ENCODE measurements at regions not wholly inside any gene's neighbourhood (a gene's known extent, or its start where the extent isn't known, plus 50 kb on each side); places are given as distances from the start of the nearest gene placed in this dataset.

DNA sequence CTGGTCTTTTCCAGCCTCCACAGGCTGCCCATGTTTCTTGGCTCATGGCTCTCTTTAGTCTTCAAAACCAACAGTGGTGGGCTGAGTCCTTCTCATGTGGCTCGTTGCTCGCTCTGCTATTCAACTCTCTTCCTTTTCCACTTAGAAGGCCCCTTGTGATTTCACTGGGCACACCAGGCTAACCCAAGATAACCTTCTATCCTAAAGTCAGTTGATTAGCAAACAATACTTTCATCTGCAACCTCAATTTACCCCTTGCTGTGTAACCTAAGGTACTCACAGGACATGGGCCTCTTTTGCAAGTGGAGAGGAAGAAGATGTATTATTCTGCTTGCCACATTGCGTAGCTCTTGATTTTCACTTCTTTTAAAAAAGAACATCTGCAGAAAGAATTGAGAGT lies 79.6 kb downstream of the UTRN start:
- TF ChIP-seq, protein P1, sequence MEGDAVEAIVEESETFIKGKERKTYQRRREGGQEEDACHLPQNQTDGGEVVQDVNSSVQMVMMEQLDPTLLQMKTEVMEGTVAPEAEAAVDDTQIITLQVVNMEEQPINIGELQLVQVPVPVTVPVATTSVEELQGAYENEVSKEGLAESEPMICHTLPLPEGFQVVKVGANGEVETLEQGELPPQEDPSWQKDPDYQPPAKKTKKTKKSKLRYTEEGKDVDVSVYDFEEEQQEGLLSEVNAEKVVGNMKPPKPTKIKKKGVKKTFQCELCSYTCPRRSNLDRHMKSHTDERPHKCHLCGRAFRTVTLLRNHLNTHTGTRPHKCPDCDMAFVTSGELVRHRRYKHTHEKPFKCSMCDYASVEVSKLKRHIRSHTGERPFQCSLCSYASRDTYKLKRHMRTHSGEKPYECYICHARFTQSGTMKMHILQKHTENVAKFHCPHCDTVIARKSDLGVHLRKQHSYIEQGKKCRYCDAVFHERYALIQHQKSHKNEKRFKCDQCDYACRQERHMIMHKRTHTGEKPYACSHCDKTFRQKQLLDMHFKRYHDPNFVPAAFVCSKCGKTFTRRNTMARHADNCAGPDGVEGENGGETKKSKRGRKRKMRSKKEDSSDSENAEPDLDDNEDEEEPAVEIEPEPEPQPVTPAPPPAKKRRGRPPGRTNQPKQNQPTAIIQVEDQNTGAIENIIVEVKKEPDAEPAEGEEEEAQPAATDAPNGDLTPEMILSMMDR (IDR thresholded peaks at IDR 0.05; ENCODE audit: low read length) = no peak
- TF ChIP-seq EZH2 (optimal IDR thresholded peaks at IDR 0.05; ENCODE audit: low read depth, low read length) (no peak), EZH2phosphoT487 (IDR thresholded peaks at IDR 0.05; ENCODE audit: low read length) (no peak)
